WTC11 (cell line): ENCODE measurements at regions not wholly inside any gene's neighbourhood (a gene's known extent, or its start where the extent isn't known, plus 50 kb on each side); places are given as distances from the start of the nearest gene placed in this dataset.

ENCODE experiments used
- ATF1 ChIP-seq: sonication (generic); formaldehyde crosslinking; IDR thresholded peaks from 2 replicates; pipeline ENCODE4 v1.8.1; 2023; ENCODE audit warnings: mild to moderate bottlenecking, moderate library complexity, missing genetic modification reagents
- ETV6 ChIP-seq: sonication (generic); formaldehyde crosslinking; IDR thresholded peaks from 2 replicates; pipeline ENCODE4 v1.8.1; 2022; ENCODE audit warnings: mild to moderate bottlenecking, missing genetic modification reagents
- FOXJ3 ChIP-seq: sonication (generic); formaldehyde crosslinking; IDR thresholded peaks from 2 replicates; pipeline ENCODE4 v1.9.0; 2021; ENCODE audit warnings: missing genetic modification reagents, mild to moderate bottlenecking, borderline replicate concordance
- TEAD4 ChIP-seq: sonication (generic); formaldehyde crosslinking; IDR thresholded peaks from 2 replicates; pipeline ENCODE4 v1.8.0; 2022; ENCODE audit warnings: mild to moderate bottlenecking, missing genetic modification reagents
- ZNF138 ChIP-seq: sonication (generic); formaldehyde crosslinking; conservative IDR thresholded peaks from 2 replicates; pipeline ENCODE4 v1.8.1; 2022; ENCODE audit warnings: mild to moderate bottlenecking, moderate library complexity, missing genetic modification reagents
- ZNF232 ChIP-seq: sonication (generic); formaldehyde crosslinking; IDR thresholded peaks from 2 replicates; pipeline ENCODE4 v1.8.0; 2022; ENCODE audit warnings: mild to moderate bottlenecking, missing genetic modification reagents
- TF ChIP-seq, protein P1 (sequence below): fragments of 200-600 bp; IDR thresholded peaks from 2 replicates; pipeline ENCODE4 v1.8.0; 2022; ENCODE audit warnings: antibody characterized with exemption
- TF ChIP-seq, protein P2 (sequence below): sonication (generic); formaldehyde crosslinking; IDR thresholded peaks from 2 replicates; pipeline ENCODE4 v1.8.1; 2023; ENCODE audit warnings: mild to moderate bottlenecking, missing genetic modification reagents, borderline replicate concordance

DNA sequence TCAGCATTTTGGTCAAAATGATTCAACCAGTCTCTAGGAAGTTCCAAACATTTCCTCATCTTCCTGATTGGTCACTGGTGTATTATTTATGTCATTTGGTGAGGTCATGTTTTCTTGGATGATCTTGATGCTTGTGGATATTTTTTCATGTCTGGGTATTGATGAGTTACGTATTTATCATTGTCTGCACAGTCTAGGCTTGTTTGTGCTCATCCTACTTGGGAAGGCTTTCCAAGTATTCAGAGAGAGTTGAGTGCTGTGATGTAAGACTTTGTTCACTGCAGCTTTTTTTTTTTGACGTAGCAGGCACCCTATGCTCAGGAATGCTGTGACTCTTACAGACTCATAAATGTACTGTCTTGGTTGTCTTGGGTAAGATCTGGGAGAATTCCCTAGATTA lies 509.5 kb downstream of the SLITRK1 start:
- TF ChIP-seq TEAD4 (CRISPR knock-in tag) (no peak), FOXJ3 (CRISPR knock-in tag) (no peak), ETV6 (CRISPR knock-in tag) (no peak), ZNF138 (CRISPR knock-in tag) (no peak), ATF1 (CRISPR knock-in tag) (no peak), ZNF232 (CRISPR knock-in tag) (no peak)
- TF ChIP-seq, protein P1, sequence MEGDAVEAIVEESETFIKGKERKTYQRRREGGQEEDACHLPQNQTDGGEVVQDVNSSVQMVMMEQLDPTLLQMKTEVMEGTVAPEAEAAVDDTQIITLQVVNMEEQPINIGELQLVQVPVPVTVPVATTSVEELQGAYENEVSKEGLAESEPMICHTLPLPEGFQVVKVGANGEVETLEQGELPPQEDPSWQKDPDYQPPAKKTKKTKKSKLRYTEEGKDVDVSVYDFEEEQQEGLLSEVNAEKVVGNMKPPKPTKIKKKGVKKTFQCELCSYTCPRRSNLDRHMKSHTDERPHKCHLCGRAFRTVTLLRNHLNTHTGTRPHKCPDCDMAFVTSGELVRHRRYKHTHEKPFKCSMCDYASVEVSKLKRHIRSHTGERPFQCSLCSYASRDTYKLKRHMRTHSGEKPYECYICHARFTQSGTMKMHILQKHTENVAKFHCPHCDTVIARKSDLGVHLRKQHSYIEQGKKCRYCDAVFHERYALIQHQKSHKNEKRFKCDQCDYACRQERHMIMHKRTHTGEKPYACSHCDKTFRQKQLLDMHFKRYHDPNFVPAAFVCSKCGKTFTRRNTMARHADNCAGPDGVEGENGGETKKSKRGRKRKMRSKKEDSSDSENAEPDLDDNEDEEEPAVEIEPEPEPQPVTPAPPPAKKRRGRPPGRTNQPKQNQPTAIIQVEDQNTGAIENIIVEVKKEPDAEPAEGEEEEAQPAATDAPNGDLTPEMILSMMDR: no peak
- TF ChIP-seq, protein P2, sequence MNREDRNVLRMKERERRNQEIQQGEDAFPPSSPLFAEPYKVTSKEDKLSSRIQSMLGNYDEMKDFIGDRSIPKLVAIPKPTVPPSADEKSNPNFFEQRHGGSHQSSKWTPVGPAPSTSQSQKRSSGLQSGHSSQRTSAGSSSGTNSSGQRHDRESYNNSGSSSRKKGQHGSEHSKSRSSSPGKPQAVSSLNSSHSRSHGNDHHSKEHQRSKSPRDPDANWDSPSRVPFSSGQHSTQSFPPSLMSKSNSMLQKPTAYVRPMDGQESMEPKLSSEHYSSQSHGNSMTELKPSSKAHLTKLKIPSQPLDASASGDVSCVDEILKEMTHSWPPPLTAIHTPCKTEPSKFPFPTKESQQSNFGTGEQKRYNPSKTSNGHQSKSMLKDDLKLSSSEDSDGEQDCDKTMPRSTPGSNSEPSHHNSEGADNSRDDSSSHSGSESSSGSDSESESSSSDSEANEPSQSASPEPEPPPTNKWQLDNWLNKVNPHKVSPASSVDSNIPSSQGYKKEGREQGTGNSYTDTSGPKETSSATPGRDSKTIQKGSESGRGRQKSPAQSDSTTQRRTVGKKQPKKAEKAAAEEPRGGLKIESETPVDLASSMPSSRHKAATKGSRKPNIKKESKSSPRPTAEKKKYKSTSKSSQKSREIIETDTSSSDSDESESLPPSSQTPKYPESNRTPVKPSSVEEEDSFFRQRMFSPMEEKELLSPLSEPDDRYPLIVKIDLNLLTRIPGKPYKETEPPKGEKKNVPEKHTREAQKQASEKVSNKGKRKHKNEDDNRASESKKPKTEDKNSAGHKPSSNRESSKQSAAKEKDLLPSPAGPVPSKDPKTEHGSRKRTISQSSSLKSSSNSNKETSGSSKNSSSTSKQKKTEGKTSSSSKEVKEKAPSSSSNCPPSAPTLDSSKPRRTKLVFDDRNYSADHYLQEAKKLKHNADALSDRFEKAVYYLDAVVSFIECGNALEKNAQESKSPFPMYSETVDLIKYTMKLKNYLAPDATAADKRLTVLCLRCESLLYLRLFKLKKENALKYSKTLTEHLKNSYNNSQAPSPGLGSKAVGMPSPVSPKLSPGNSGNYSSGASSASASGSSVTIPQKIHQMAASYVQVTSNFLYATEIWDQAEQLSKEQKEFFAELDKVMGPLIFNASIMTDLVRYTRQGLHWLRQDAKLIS (CRISPR knock-in tag): no peak
